ENCODE measurements at regions not wholly inside any gene's neighbourhood (a gene's known extent, or its start where the extent isn't known, plus 50 kb on each side); places are given as distances from the start of the nearest gene placed in this dataset.

- no peaks in the 10 kb centered on the region for H3K4me1 Mint-ChIP-seq (ENCODE audit: unreplicated experiment)
- H3K4me3 Mint-ChIP-seq (ENCODE audit: unreplicated experiment), result no peak overlapping the region
- DNase-seq (ENCODE audit: extremely low spot score, unreplicated experiment), result no peak
- no peaks in the 10 kb centered on the region for H3K27me3 Mint-ChIP-seq (ENCODE audit: unreplicated experiment)
- TF ChIP-seq, protein P1, sequence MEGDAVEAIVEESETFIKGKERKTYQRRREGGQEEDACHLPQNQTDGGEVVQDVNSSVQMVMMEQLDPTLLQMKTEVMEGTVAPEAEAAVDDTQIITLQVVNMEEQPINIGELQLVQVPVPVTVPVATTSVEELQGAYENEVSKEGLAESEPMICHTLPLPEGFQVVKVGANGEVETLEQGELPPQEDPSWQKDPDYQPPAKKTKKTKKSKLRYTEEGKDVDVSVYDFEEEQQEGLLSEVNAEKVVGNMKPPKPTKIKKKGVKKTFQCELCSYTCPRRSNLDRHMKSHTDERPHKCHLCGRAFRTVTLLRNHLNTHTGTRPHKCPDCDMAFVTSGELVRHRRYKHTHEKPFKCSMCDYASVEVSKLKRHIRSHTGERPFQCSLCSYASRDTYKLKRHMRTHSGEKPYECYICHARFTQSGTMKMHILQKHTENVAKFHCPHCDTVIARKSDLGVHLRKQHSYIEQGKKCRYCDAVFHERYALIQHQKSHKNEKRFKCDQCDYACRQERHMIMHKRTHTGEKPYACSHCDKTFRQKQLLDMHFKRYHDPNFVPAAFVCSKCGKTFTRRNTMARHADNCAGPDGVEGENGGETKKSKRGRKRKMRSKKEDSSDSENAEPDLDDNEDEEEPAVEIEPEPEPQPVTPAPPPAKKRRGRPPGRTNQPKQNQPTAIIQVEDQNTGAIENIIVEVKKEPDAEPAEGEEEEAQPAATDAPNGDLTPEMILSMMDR (IDR thresholded peaks at IDR 0.05), result no peak
- H3K27ac Mint-ChIP-seq (ENCODE audit: unreplicated experiment), result no peak overlapping the region
- no peaks in the 10 kb centered on the region for H3K36me3 Mint-ChIP-seq (ENCODE audit: unreplicated experiment)
- H3K9me3 Mint-ChIP-seq (ENCODE audit: unreplicated experiment), result no peaks in the 10 kb centered on the region
These were observed 337.9 kb upstream of the EDNRB start for GRCh38 chr13:78256484-78256883.

DNA sequence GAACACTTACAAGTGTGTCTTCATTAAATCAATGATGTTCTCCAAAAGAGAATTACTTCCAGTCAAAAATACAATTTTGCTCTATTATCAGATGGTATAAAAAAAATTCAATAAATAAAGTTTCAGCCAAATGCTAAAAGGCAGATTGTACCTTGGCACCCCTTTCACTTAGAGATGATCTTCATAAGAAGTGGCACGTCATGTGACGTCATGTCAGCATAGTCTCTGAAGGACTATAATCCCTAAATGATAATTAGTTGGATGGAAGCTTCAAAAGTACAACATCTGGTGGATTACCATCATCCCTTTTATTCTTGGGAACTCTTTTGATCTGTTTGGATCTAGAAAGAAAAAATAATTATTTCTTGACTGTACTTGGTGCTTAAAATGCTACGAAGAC, 335.5 kb upstream of the EDNRB start:
- H3K36me3 Mint-ChIP-seq (ENCODE audit: unreplicated experiment), result no peaks in the 10 kb centered on the region
- TF ChIP-seq, protein P1 (IDR thresholded peaks at IDR 0.05), result no peak
- no peak overlapping the region for H3K4me3 Mint-ChIP-seq (ENCODE audit: unreplicated experiment)
- no peaks in the 10 kb centered on the region for H3K9me3 Mint-ChIP-seq (ENCODE audit: unreplicated experiment)
- no peak overlapping the region for H3K27ac Mint-ChIP-seq (ENCODE audit: unreplicated experiment)
- H3K27me3 Mint-ChIP-seq (ENCODE audit: unreplicated experiment), result no peaks in the 10 kb centered on the region
- no peaks in the 10 kb centered on the region for H3K4me1 Mint-ChIP-seq (ENCODE audit: unreplicated experiment)
- no peak for DNase-seq (ENCODE audit: extremely low spot score, unreplicated experiment)

DNA sequence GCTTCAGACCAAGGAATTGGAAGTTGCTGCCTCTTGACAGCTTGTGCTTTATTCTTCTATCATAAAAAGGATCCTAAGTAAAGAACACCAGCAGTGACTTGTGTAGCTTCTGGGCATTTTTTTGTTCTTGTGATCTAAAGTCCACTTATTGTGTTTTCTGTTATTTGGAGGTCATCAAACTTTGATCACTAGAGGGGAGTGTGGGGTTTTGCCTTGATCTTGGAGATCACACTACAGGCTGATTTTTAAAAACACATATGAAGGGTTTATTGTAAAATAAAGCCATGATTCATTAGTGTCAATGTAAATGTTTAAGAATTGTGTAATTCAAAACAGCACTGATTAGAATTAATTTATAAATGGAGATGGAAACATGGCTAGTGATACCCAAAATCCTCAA, 328.7 kb upstream of the EDNRB start:
- Mint-ChIP-seq H3K27ac (ENCODE audit: unreplicated experiment) (no peak overlapping the region), H3K4me3 (ENCODE audit: unreplicated experiment) (no peak overlapping the region), H3K4me1 (ENCODE audit: unreplicated experiment) (no peaks in the 10 kb centered on the region), H3K9me3 (ENCODE audit: unreplicated experiment) (no peaks in the 10 kb centered on the region), H3K27me3 (ENCODE audit: unreplicated experiment) (peaks cover 9% of the 10 kb centered on the region), H3K36me3 (ENCODE audit: unreplicated experiment) (no peaks in the 10 kb centered on the region)
- TF ChIP-seq, protein P1 (IDR thresholded peaks at IDR 0.05), result no peak
- DNase-seq (ENCODE audit: extremely low spot score, unreplicated experiment), result no peak

GRCh38 chr13:78241278-78241919, 322.8 kb upstream of the EDNRB start:
- TF ChIP-seq, protein P1 (IDR thresholded peaks at IDR 0.05), result peak; percentile 51
- no peaks in the 10 kb centered on the region for H3K4me1 Mint-ChIP-seq (ENCODE audit: unreplicated experiment)
- DNase-seq (ENCODE audit: extremely low spot score, unreplicated experiment), result no peak

GRCh38 chr13:78239714-78240113, 321.1 kb upstream of the EDNRB start:
- Mint-ChIP-seq H3K36me3 (ENCODE audit: unreplicated experiment) (no peaks in the 10 kb centered on the region), H3K9me3 (ENCODE audit: unreplicated experiment) (no peaks in the 10 kb centered on the region), H3K27me3 (ENCODE audit: unreplicated experiment) (peaks cover 4% of the 10 kb centered on the region), H3K27ac (ENCODE audit: unreplicated experiment) (no peak overlapping the region), H3K4me3 (ENCODE audit: unreplicated experiment) (no peak overlapping the region), H3K4me1 (ENCODE audit: unreplicated experiment) (no peaks in the 10 kb centered on the region)
- TF ChIP-seq, protein P1 (IDR thresholded peaks at IDR 0.05), result no peak
- no peak for DNase-seq (ENCODE audit: extremely low spot score, unreplicated experiment)

More at GRCh38 chr13:78241278-78241919, 322.8 kb upstream of the EDNRB start:
- Mint-ChIP-seq H3K9me3 (ENCODE audit: unreplicated experiment) (no peaks in the 10 kb centered on the region), H3K36me3 (ENCODE audit: unreplicated experiment) (no peaks in the 10 kb centered on the region), H3K27me3 (ENCODE audit: unreplicated experiment) (peaks cover 2% of the 10 kb centered on the region), H3K27ac (ENCODE audit: unreplicated experiment) (no peak overlapping the region), H3K4me3 (ENCODE audit: unreplicated experiment) (no peak overlapping the region)
